Islet of Langerhans (tissue), 1 donor: ENCODE measurements at regions not wholly inside any gene's neighbourhood (a gene's known extent, or its start where the extent isn't known, plus 50 kb on each side); places are given as distances from the start of the nearest gene placed in this dataset.

Experiments used
- FAIRE-seq: peaks from one replicate; lab custom pipeline; 2011; peaks lifted over from hg19 to GRCh38; lab: Jason Lieb, UNC

DNA sequence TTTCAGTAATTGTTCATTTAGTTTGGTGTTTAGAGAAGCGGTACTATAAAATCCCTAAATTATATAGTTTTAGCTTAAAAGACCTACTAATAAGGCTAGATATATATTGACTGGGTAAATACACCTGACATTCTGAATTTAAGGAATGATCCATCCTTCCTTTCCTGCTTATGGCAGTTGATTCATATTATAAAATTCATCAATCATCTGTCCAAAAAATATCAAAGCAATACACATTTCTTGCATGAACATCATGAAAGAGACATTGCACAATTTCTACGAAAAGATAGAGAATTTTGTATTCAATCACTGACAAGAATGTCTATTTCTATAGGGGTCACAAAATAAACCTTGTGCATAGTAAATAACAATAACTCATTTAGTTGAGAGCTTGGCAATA, 514.9 kb downstream of the SLITRK6 start:
- FAIRE-seq = no peak

DNA sequence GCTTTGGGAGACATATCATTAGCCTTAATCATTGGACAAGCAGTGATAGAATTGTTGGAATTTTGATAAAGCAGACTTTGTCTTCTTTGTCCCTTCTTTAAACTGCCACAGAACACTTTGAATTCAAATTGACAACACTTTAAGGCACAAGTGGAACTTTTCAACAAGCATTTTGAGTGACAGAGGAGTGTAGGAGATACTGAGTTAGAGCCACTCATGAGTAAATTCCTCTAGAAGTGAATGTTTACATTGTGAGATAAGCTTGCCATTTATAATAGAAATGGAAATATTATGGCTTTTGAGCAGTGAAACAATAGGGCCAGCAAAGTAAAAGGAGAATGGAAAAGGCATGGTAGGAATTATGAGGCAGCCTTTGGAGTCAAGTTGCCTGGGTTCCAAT, 515.8 kb downstream of the SLITRK6 start:
- no peak for FAIRE-seq

DNA sequence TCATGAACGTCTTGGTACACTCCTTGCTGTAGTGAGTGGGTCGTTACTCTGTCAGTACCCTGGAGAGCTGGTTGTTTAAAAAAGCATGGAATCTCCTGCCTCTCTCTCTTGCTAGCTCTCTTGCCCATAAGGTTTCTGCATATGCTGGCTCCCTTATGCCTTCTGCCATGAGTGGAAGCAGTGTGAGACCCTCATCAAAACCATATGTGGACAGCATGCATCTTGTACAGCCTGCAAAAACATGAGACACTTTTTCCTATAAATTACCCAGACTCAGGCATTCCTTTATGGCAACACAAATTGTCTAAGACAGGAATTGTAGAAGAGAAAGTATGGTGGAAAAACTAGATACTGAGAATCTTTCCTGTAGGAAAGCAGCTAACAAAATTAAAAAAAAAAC, 516.3 kb downstream of the SLITRK6 start:
- no peak for FAIRE-seq

DNA sequence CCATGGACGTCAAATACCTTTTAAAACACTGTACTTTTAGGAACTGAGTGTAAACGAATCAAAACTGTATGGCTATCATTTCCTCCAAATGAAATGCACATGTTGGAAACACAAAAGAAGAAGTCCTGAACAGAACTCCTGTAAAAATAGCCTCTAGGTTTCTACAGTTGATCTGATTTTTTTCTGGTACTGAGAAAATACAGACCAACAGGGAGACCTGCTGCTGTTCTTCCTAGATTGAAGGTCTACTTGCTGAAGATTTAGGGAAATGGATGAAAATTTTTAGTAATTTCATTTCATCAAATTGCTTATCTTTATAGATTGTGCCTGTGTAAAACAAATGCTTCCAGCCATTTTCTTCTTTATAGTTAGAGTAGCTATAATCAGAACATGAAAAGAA, 520.4 kb downstream of the SLITRK6 start:
- FAIRE-seq = no peak

DNA sequence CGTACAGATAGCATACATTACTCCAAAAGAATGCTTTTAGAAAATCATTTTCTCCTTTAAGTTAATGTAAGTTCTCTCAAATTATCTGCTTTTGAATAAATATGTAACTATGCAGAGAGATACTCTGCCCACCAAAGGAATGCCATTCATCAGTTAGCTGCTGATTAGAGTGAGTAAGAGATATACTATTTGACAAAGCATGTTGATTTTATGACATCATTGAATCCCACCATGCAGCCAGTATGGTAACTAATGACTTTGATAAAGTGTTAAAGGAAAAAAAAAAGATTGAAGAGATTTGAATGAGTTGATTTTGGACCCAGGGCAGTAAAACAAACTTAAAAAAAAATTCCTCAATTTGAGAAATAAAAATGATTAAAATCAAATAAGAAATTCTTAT, 521.5 kb downstream of the SLITRK6 start:
- no peak for FAIRE-seq

DNA sequence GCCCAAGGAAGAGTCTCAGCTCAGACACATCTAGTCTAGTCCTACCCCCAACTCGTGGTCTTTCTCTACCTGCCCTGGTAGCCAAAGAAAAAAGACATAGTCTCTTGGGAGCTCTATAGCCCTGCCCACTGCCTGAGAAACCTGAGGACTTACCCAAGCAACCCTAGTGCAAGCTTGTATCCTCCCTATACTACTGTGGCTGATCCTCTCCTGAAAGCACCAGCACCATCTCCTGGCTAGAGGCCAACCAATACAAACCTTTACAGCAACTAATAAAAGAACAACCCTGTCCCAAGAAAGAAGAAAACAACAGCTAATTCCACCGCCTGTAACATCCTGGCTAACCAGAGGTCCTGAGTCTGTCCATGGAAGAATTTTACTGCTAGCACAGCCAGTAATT, 532.4 kb downstream of the SLITRK6 start:
- no peak for FAIRE-seq

DNA sequence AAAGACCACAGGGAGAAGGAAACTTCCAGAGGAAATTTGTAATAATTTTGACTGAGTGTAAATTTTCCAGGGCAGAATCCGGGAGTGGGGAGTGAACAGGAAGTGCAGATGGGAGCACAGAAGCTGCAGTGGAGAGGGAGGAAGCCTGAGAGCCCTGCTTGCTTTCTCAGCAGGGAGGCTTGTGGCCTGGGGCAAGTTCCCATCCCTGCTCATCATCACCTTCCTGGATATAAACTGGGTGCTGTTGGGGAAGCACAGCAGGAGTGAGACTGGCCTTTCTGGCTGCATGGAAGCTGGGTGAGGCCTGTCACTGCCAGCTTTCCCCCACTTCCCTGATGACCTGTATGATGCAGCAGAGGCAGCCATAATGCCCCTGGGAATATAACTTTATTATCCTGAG, 532.9 kb downstream of the SLITRK6 start:
- no peak for FAIRE-seq

DNA sequence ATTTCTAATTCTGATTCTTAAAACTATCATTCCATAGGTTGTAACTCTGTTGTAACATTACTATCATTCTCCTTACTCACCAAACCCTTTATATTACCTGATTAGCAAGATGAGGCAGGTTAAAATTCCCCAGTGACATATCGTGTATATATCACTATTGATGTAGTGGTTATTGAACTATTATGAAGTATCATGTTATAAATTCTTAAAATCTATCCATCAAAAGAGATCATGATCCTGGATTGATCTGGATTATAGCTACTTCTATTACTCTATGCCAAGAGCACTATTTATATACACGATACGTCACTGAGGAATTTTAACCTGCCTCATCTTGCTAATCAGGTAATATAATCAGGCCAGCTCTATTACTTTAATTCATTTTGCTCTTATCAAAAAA, 533.9 kb downstream of the SLITRK6 start:
- FAIRE-seq = no peak

DNA sequence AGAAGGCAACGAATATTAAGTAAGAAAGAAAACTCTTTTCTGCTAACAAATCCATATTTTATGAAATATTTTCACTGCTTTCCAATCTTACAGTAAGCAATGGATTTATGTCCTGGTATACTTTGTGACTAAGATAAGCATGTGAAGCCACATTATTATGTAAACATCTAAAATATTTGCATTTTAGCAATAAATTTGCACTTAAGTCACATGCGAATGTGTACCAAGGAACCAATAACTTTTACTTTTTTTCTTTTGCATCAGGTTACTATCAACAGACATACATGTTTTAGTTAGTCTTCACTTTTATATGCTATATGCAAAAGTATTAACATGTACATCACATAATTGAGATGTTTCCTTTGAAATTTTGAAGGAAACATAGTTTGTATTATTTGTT, 536.7 kb downstream of the SLITRK6 start:
- no peak for FAIRE-seq

DNA sequence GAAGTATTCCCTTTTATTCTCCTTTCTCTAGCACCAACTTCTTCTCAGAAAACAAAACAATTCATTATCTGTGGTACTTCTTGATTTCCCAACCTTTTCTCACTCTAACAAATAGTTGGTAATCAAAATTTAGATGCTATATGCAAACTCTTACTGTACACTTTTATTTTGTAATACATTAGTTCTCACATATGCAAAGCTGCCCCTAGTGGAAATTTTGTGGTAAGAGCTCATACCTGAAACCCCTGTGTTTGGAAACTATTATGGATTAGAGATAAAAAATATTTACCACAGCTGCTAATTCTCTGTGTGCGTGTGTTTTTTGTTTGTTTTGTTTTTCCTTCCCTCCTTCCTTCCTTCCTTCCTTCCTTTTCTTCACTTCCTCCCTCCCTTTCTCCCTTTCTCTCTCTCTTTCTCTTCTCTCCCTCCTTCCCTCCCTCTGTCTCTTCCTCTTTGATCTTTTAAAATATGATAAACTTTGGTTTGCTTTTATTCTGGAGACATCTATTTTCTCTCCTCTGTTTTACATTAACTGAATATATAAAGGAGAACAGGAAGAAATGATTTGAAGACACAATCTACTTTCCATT, 537.4 kb downstream of the SLITRK6 start:
- FAIRE-seq = no peak

DNA sequence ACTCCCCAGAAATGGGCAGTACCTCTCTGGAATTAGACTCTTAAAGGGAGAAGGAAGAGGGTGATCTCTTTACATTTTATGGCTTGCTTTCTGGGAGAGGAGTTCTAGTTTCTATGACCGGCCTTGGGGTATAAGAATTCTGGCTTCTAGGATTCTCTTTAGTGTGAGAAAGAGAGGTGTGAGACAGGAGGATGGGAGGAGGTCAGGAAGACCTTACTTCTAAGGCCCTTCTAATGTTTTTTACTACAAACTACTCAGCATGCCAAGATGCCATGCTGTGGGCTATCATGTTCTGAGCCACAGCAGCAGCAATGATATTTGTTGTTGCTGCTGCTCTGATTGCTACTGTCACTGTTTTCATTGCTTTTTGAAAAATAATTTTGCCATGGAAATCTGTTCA, 538.3 kb downstream of the SLITRK6 start:
- no peak for FAIRE-seq

DNA sequence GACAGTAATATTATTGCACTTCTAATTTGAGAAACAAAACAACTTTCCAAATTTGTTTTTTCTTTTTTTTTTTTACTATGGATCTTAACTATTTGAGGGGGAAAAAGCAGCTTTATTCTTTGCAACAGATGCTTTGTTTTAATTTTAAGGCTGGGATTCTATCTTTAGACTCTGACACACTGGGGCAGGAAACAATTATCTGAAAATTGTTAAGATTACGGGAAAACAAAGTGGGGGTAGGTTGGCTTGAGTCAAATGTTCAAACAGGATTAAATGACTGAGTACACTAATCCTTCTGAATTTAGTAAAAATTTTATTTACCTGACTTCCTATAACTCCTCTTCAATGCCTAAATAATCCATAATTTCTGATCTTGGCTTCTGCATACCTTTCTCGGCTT, 543.2 kb downstream of the SLITRK6 start:
- FAIRE-seq = no peak

DNA sequence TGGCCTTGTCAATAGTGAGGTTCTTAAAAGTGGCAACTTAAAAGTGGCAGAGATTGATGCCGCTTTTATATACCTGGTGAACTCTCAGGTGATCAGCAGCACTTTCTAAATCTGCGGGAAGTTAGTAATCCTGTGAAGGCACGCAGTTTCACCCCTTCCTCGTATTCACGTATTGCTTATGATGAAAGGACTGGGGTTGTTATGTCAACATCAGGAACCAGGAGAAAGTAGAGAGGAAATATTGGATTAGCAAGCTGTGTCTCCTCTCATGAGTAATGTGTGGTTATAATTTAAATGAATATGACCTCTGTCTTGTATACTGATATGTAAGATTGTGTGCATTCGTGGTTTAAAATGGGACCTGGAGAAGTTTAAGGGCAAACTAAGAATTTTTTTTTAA, 544.6 kb downstream of the SLITRK6 start:
- no peak for FAIRE-seq

DNA sequence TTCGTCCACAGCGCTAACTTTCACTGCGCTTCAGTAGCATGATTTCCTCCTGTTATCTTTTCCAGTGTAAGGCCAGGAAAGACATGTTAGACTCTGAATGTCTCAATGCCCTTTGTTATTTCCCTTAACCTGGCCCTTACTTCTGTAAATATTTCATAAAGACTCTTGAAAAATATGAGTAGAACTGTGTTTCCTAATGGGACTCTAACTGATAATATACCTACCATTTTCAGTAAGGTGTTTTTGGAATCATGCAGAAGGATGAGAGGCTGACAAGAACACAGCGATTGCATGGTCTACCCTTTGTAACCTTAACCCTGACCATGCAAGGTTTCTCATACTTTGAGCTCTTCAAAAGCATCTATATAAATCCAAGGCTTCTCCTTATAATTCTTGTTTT, 550.1 kb downstream of the SLITRK6 start:
- FAIRE-seq = no peak

DNA sequence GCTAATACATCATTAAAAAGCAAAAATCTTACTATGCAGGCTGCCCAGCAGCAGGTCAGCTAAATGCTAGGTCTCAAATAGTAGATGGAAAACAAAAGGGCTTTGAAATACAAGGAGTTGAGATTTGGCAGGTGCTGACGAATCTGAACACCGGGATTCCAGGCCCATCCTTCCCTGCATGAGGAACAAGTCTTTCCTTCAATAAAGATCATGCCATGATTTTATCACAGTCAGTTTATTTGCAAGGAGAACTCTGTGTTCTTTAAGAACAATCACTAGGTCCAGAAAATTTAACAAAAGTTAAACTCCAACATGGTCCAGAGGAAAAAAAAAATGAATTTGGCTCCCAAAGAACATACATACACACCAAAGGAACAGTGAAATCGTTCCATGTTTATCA, 551.4 kb downstream of the SLITRK6 start:
- FAIRE-seq = no peak

DNA sequence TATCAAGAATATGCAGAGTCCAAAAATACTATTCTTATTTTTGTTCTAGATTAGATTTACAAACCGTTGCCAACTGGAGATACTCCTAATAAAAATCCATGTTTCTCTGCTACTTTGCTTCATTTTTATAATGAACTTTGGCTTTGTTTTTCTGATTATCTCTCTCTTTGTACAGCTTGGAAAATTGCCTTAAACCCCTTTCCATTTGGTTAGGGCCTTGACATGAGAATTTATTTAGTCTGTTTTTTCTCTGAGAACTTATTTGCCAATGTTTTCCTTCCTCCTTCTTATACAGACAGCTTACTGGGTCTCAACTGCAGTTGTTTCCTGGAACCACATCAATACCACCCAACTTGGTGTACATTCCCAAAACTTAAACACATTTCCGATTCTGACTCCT, 555.4 kb downstream of the SLITRK6 start:
- FAIRE-seq = no peak

DNA sequence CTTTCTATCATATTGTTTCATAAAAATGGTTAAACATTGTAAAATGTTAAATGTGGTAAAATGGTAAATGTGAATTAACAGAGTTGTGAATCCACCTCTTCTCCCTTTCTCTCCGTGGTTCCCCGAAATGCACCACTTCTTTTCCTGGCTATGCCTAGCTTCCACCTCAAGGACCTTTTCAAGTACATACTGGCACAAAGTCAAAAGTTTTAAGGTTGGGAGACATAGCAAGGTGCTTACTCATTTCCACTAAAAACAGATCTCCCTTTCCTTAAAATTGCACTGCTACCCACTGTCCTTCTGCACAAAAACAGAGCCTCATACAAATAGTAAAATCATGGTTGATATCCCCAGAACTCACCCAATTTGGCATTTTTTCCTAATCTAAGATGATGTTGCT, 558.2 kb downstream of the SLITRK6 start:
- no peak for FAIRE-seq

DNA sequence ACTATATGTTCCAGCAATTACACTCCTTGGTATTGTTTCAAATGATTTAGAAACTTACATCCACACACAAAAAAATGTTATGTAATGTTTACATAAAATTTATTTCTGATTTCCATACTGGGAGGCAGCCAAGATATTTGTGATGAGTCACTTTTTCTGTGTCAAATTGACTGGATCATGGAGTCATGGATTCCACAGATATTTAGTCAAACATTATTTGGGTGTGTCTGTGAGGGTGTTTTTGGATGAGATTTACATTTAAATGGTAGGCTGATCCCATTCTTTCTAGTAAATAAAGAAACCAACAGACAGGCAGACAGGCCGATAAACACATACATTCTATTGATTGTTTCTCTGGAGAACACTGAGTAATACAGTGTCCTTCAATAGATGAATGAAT, 562.8 kb downstream of the SLITRK6 start:
- FAIRE-seq = no peak

DNA sequence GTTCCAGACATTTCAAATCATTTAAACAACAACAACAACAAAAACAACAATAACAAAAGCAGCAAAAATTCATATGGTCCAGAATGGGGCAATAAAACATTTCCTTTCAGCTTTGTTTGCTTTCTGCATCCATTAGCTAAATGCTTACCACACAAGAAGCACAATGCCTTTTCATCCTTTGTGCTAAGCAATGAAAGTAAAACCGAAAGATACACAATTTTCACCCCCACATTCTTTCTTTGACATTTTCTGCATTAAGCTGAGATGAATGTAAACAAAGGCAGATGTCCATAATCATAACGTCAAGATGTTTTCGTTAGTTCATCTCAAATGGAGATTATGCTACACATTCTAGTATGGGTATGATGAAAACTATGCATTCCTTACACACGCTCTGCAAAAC, 568.5 kb downstream of the SLITRK6 start:
- no peak for FAIRE-seq

DNA sequence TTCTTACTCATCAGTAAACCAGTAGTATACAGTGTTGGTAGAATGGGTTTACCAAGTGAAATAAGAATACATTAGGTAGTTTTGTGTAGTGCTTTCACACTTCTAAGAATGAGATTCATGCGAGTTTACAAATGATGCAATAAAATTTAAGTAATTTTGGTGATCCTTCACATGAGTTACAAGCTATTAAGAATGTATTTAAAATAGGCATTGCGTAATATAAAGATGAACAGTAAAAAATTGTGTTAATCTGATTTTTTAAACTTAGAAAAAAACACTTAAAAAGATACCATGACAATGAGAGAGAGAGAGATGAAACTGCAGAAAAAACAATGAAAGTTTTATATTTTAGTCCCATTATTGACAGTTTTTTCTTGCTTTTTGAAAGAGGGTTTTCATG, 570.5 kb downstream of the SLITRK6 start:
- FAIRE-seq = no peak

DNA sequence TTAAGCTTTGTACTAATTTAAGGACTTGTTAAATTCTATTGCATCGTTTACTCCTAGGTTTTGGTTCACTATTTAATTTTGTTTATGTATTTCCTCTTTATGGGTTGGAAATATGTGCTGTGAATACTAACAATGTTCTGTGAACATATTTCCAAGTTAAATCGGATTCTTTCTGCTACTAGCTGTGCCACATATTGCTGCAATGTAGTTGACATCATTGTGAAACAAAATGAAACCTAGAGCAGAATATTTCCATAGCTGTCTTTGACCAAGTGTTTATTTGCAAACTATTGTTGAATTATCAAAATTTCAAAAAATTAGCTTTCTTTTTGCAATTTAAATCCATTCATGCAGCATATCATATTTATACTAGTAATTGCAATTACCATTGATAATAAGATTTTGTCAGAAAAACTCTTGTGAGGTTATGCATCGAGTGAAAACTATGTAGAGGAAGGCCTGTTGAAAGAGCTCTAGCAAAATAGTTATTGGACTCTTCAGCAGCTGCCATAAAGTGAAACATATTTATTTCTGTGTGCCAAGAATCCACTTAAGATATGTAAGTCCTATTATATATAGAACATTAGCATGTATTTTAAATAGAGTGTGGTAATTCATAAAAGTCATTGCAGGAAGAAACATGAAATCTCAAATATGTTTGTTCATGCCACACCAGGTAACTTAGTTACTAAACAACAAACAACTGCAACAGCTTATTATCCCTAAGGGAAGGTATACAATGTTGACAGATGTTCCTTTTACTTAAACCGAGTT, 575.1 kb downstream of the SLITRK6 start:
- FAIRE-seq = no peak

DNA sequence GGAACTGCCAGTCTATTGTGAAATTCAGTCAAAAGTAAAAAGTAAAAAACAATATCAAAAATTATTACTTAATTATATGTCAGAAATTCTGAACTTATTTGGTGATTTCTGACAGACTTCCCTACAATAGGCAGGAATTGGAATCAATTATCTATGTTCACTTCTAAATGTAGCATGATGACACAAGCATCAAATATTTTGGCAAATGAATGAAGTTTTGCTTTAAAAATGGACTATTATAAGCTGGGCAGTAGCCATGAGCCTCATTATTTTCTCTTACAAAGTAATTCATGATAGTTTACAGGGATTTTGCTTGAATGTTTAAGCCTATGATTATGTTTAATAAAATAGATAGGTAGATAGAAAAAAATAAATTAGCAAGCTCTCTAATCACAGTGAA, 582.6 kb downstream of the SLITRK6 start:
- FAIRE-seq = no peak

DNA sequence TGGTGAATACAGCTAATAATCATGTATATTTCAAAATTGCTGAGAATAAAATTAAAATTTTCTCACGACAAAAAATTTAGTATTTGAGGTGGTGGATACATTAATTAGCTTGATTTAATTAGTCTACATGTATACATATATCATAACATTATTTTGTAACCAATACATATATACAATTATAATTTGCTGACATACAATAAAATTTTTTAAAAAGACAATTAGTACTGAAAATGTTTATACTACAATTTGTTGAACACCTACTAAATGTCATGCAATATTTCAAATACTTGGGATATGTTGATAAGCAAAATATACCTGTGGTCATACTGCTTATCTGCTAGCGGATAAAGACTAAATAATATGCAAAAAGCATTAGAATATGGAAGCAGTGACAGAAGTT, 586.5 kb downstream of the SLITRK6 start:
- no peak for FAIRE-seq

DNA sequence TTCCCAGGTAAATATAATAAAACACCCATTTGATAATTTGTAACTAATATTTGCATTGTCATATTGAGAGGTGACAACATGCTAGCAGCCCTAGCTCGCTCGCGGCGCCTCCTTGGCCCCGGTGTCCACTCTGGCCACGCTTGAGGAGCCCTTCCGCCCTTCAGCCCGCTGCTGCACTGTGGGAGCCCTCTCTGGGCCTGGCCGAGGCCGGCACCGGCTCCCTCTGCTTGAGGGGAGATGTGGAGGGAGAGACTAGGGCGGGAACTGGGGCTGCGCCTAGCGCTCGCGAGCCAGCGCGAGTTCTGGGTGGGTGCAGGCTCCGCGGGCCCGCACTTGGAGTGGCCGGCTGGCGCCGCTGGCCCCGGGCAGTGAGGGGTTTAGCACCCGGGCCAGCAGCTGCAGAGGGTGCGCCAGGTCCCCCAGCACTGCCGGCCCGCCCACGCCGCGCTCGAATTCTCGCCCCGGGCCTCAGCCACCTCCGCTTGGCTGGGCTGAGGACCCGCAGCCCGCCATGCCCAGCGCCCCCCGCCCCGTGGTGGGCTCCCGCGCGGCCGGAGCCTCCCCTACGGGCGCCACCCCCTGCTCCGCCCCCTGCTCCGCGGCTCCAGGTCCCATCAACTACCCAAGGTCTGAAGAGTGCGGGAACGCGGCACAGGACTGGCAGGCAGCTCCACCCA, 594.4 kb downstream of the SLITRK6 start:
- FAIRE-seq = no peak
